ENCODE measurements at regions not wholly inside any gene's neighbourhood (a gene's known extent, or its start where the extent isn't known, plus 50 kb on each side); places are given as distances from the start of the nearest gene placed in this dataset.

- Histone ChIP-seq H3K79me2 (ENCODE audit: control insufficient read depth, insufficient read depth, low read length) (no peaks in the 10 kb centered on the region), H2AFZ (ENCODE audit: insufficient read depth, low read depth, low read length, poor library complexity, severe bottlenecking) (no peak overlapping the region), H3K9me3 (ENCODE audit: control extremely low read depth in 1 of 3, control insufficient read depth in 2 of 3, insufficient read depth in 1 of 3, low read length in 2 of 3) (peaks cover 0 to 5% (median 1%) of the 10 kb centered on the region in 3 donors), H3K27me3 (replicated peaks in 1 of 4; ENCODE audit: control extremely low read depth in 1 of 4, control insufficient read depth in 3 of 4, insufficient read depth in 4 of 4, low read length in 3 of 4) (no peaks in the 10 kb centered on the region), H3K4me1 (ENCODE audit: control insufficient read depth in 2 of 2, insufficient read depth in 2 of 2, low read length in 2 of 2) (peaks cover 0 to 4% of the 10 kb centered on the region in 2 donors), H3K36me3 (replicated peaks in 1 of 2; ENCODE audit: control extremely low read depth in 1 of 2, control insufficient read depth in 1 of 2, extremely low read depth in 1 of 2, insufficient read depth in 2 of 2, low read length in 1 of 2) (no peaks in the 10 kb centered on the region), H3K4me3 (ENCODE audit: control extremely low read depth in 1 of 5, extremely low read depth in 1 of 5, insufficient read depth in 1 of 5, low read depth in 2 of 5, low read length in 4 of 5) (no peak overlapping the region), H3K9ac (ENCODE audit: low read length) (no peak overlapping the region), H4K20me1 (ENCODE audit: control insufficient read depth, insufficient read depth, low read length, poor library complexity, severe bottlenecking) (no peaks in the 10 kb centered on the region), H3K27ac (ENCODE audit: low read length in 2 of 2) (no peak overlapping the region), H3K4me2 (replicated peaks; ENCODE audit: low read depth, low read length, poor library complexity, severe bottlenecking) (no peak overlapping the region)
- ATAC-seq (ENCODE audit: low read depth) = no peak
- no peak for DNase-seq
- CTCF ChIA-PET = no interaction called here
- TF ChIP-seq EZH2 (IDR thresholded peaks at IDR 0.05; ENCODE audit: borderline replicate concordance, insufficient read depth, low read depth, low read length, poor library complexity, severe bottlenecking) (no peak), CTCF (IDR thresholded peaks at IDR 0.05) (no peak)
- Mint-ChIP-seq H3K9me3 (ENCODE audit: insufficient read depth) (no peaks in the 10 kb centered on the region), H3K27me3 (peaks cover 12% of the 10 kb centered on the region), H3K27ac (no peak overlapping the region), H3K4me3 (no peak overlapping the region), H3K4me1 (peaks cover 8% of the 10 kb centered on the region)
- intact Hi-C loops (cut with micrococcal nuclease) = no loop called here
- POLR2A ChIA-PET = no interaction called here
- WGBS (ENCODE audit: insufficient coverage) = 94% methylated on average over 11 of the region's 12 CpGs
Observed at GRCh38 chr3:194925614-194926013, 239.9 kb downstream of the FAM43A start.

- Histone ChIP-seq H3K4me3 (ENCODE audit: control extremely low read depth in 1 of 5, extremely low read depth in 1 of 5, insufficient read depth in 1 of 5, low read depth in 2 of 5, low read length in 4 of 5) (no peak overlapping the region), H3K27ac (ENCODE audit: low read length in 2 of 2) (no peak overlapping the region), H3K36me3 (replicated peaks in 1 of 2; ENCODE audit: control extremely low read depth in 1 of 2, control insufficient read depth in 1 of 2, extremely low read depth in 1 of 2, insufficient read depth in 2 of 2, low read length in 1 of 2) (no peaks in the 10 kb centered on the region), H2AFZ (ENCODE audit: insufficient read depth, low read depth, low read length, poor library complexity, severe bottlenecking) (no peak overlapping the region), H3K9ac (ENCODE audit: low read length) (no peak overlapping the region), H4K20me1 (ENCODE audit: control insufficient read depth, insufficient read depth, low read length, poor library complexity, severe bottlenecking) (no peaks in the 10 kb centered on the region), H3K9me3 (ENCODE audit: control extremely low read depth in 1 of 3, control insufficient read depth in 2 of 3, insufficient read depth in 1 of 3, low read length in 2 of 3) (peaks cover 1 to 9% (median 9%) of the 10 kb centered on the region in 3 donors), H3K4me1 (ENCODE audit: control insufficient read depth in 2 of 2, insufficient read depth in 2 of 2, low read length in 2 of 2) (peaks cover 0 to 4% of the 10 kb centered on the region in 2 donors), H3K27me3 (replicated peaks in 1 of 4; ENCODE audit: control extremely low read depth in 1 of 4, control insufficient read depth in 3 of 4, insufficient read depth in 4 of 4, low read length in 3 of 4) (peaks cover 0 to 9% (median 0%) of the 10 kb centered on the region in 4 experiments), H3K79me2 (ENCODE audit: control insufficient read depth, insufficient read depth, low read length) (no peaks in the 10 kb centered on the region), H3K4me2 (replicated peaks; ENCODE audit: low read depth, low read length, poor library complexity, severe bottlenecking) (no peak overlapping the region)
- Mint-ChIP-seq H3K27me3 (peaks cover 27% of the 10 kb centered on the region), H3K27ac (no peak overlapping the region), H3K4me3 (no peak overlapping the region), H3K4me1 (peaks cover 8% of the 10 kb centered on the region), H3K9me3 (ENCODE audit: insufficient read depth) (peaks cover 2% of the 10 kb centered on the region)
- WGBS (ENCODE audit: insufficient coverage) = no CpG with 5 or more reads among the region's 1 CpG
- intact Hi-C loops (cut with micrococcal nuclease) = no loop called here
- TF ChIP-seq EZH2 (IDR thresholded peaks at IDR 0.05; ENCODE audit: borderline replicate concordance, insufficient read depth, low read depth, low read length, poor library complexity, severe bottlenecking) = no peak
- TF ChIP-seq CTCF (IDR thresholded peaks at IDR 0.05) = no peak
- POLR2A ChIA-PET = no interaction called here
- no peak for DNase-seq
- CTCF ChIA-PET = interaction anchor here (1.7 kb wide), 1 partner anchor 246 kb away, joined by 4 read pairs; no protein-coding TSS in a partner anchor
- no peak for ATAC-seq (ENCODE audit: low read depth)
Observed at GRCh38 chr3:194928227-194928626, 242.5 kb downstream of the FAM43A start.

Data from B cell (primary cell).